Activated gamma-delta T cell treated with anti-CD3 and anti-CD28 coated beads, Interleukin-2, amount 50 U/mL, for 16 hours (primary cell): ENCODE measurements at regions not wholly inside any gene's neighbourhood (a gene's known extent, or its start where the extent isn't known, plus 50 kb on each side); places are given as distances from the start of the nearest gene placed in this dataset.

ENCODE experiments used
- DNase-seq: peaks from one replicate; pipeline ENCODE4 v3.0.0-alpha.2; 2020; ENCODE audit warnings: low read depth

- no peak for DNase-seq
Observed at GRCh38 chr14:73780896-73781295, 66.7 kb upstream of the PNMA1 start.

- DNase-seq = no peak
Observed at GRCh38 chr14:73780391-73780790, 66.2 kb upstream of the PNMA1 start.

- no peak for DNase-seq
Observed at GRCh38 chr14:73778736-73779135, 64.6 kb upstream of the PNMA1 start.

GRCh38 chr14:73777420-73777819 is 63.2 kb upstream of the PNMA1 start:
- DNase-seq = no peak

- no peak for DNase-seq
Observed at GRCh38 chr14:73776194-73776537, 62.0 kb upstream of the PNMA1 start.

- DNase-seq = no peak
Observed at GRCh38 chr14:73775339-73776193, 61.4 kb upstream of the PNMA1 start.

GRCh38 chr14:73774671-73775070 is 60.5 kb upstream of the PNMA1 start:
- DNase-seq = no peak

- DNase-seq = no peak
Observed at GRCh38 chr14:73774241-73774570, 60.0 kb upstream of the PNMA1 start.

GRCh38 chr14:73773441-73774240 is 59.5 kb upstream of the PNMA1 start:
- no peak for DNase-seq

- no peak for DNase-seq
Observed at GRCh38 chr14:73771848-73772638, 57.9 kb upstream of the PNMA1 start.

GRCh38 chr14:73770977-73771847 is 57.0 kb upstream of the PNMA1 start:
- no peak for DNase-seq

- no peak for DNase-seq
Observed at GRCh38 chr14:73768107-73768506, 53.9 kb upstream of the PNMA1 start.

- no peak for DNase-seq
Observed at GRCh38 chr14:73764406-73765280, 50.5 kb upstream of the PNMA1 start.
